HEK293 (cell line): ENCODE measurements at regions not wholly inside any gene's neighbourhood (a gene's known extent, or its start where the extent isn't known, plus 50 kb on each side); places are given as distances from the start of the nearest gene placed in this dataset.

Source experiments
- CTCF ChIP-seq: fragments of 450-650 bp; formaldehyde crosslinking; IDR thresholded peaks from 2 replicates; pipeline ENCODE4 v1.5.1; 2016; ENCODE audit warnings: missing biosample characterization, missing genetic modification characterization
- YY1 ChIP-seq: fragments of 450-650 bp; formaldehyde crosslinking; IDR thresholded peaks from 2 replicates; pipeline ENCODE4 v1.5.1; 2018; ENCODE audit warnings: missing biosample characterization, missing genetic modification characterization
- YY2 ChIP-seq: fragments of 450-650 bp; formaldehyde crosslinking; IDR thresholded peaks from 2 replicates; pipeline ENCODE4 v1.5.1; 2016; ENCODE audit warnings: missing biosample characterization, missing genetic modification characterization
- ZBTB7A ChIP-seq: fragments of 450-650 bp; formaldehyde crosslinking; IDR thresholded peaks from 2 replicates; pipeline ENCODE4 v1.5.1; 2016; ENCODE audit warnings: low read depth, missing biosample characterization, missing genetic modification characterization
- ZNF114 ChIP-seq: fragments of 450-650 bp; formaldehyde crosslinking; IDR thresholded peaks from 2 replicates; pipeline ENCODE4 v1.5.0; 2017; ENCODE audit warnings: missing biosample characterization, missing genetic modification characterization
- ZNF239 ChIP-seq: fragments of 450-650 bp; formaldehyde crosslinking; IDR thresholded peaks from 2 replicates; pipeline ENCODE4 v1.5.1; 2016; ENCODE audit warnings: missing biosample characterization, missing genetic modification characterization
- ZNF248 ChIP-seq: fragments of 450-650 bp; formaldehyde crosslinking; IDR thresholded peaks from 2 replicates; pipeline ENCODE4 v1.5.1; 2017; ENCODE audit warnings: missing biosample characterization, missing genetic modification characterization
- ZNF274 ChIP-seq, 2 experiments: fragments of 200-500 bp in 1 of 2; fragments of 450-650 bp in 1 of 2; sonication (Bioruptor generic) in 1 of 2; formaldehyde crosslinking in 1 of 2; IDR thresholded peaks; 2 replicates each; pipeline versions ENCODE4 v1.5.1 to v1.6.1; 2014 to 2016; ENCODE audit warnings: borderline replicate concordance in 1 of 2, inconsistent platforms in 1 of 2, low read length in 1 of 2, missing biosample characterization in 1 of 2, missing genetic modification characterization in 1 of 2
- ZNF335 ChIP-seq: fragments of 450-650 bp; formaldehyde crosslinking; conservative IDR thresholded peaks from 2 replicates; pipeline ENCODE4 v1.5.1; 2016; ENCODE audit warnings: missing biosample characterization, missing genetic modification characterization
- ZNF404 ChIP-seq: fragments of 450-650 bp; formaldehyde crosslinking; IDR thresholded peaks from 2 replicates; pipeline ENCODE4 v1.5.1; 2017; ENCODE audit warnings: missing biosample characterization, missing genetic modification characterization
- ZNF645 ChIP-seq: fragments of 450-650 bp; formaldehyde crosslinking; IDR thresholded peaks from 2 replicates; pipeline ENCODE4; 2016; ENCODE audit warnings: missing biosample characterization, missing genetic modification characterization
- ZNF704 ChIP-seq: fragments of 450-650 bp; formaldehyde crosslinking; IDR thresholded peaks from 2 replicates; pipeline ENCODE4 v1.5.1; 2016; ENCODE audit warnings: missing biosample characterization, missing genetic modification characterization

DNA sequence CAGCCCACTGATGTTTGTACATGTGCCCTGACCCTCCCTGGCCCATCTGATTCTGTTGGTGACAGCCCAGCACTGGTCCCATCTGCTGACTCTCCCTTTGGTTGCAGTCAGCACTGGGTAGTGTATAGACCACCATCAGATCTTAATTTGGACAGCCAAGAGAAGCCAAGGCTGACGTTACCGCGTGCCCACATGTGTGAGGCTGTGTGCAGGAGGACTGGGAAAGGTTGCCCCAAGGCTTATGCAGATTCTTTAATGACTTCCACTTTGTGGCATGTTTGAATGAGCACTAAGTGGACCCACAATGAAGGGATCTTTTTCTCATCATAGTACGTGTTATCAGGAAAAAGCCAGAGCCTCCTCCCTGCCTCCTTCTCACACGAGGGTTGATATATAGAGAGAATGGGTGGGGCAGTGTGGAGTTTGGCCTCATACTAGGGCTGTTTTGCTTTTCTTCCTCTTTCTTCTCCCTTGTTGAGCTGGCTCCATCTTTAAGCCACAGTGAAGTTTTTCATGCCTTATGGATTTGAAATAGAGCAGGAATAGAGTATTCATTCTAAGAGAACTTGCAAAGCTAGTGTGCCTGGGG lies 93.5 kb downstream of the NAV1 start:
- no peak for TF ChIP-seq ZBTB7A (tag by site-specific recombination)
- no peak for TF ChIP-seq CTCF (tag by site-specific recombination)
- TF ChIP-seq ZNF704 (tag by site-specific recombination): no peak
- no peak for TF ChIP-seq ZNF274 (IDR thresholded peaks at IDR 0.05; ENCODE audit: low read length)
- no peak for TF ChIP-seq ZNF274 (tag by site-specific recombination; IDR thresholded peaks at IDR 0.05; ENCODE audit: borderline replicate concordance)
- TF ChIP-seq ZNF335 (tag by site-specific recombination): no peak
- TF ChIP-seq ZNF404: no peak
- no peak for TF ChIP-seq ZNF114 (tag by site-specific recombination)
- TF ChIP-seq YY2: no peak
- no peak for TF ChIP-seq ZNF239
- no peak for TF ChIP-seq ZNF248
- TF ChIP-seq YY1 (tag by site-specific recombination): no peak
- TF ChIP-seq ZNF645 (tag by site-specific recombination): no peak
